NCI-H748 (cell line): ENCODE measurements at regions not wholly inside any gene's neighbourhood (a gene's known extent, or its start where the extent isn't known, plus 50 kb on each side); places are given as distances from the start of the nearest gene placed in this dataset.

Experiments
- DNase-seq: peaks from one replicate; lab custom pipeline; 2025; ENCODE audit not compliant: unreplicated experiment; lab: John Stamatoyannopoulos, UW

GRCh38 chr11:45523760-45524159 is 141.7 kb downstream of the CHST1 start:
- no peak for DNase-seq

- no peak for DNase-seq
These were observed 146.4 kb downstream of the CHST1 start for GRCh38 chr11:45518833-45519535.

GRCh38 chr11:45518141-45518832 is 147.1 kb downstream of the CHST1 start:
- no peak for DNase-seq

- no peak for DNase-seq
These were observed 148.2 kb downstream of the CHST1 start for GRCh38 chr11:45517171-45517770.

DNA sequence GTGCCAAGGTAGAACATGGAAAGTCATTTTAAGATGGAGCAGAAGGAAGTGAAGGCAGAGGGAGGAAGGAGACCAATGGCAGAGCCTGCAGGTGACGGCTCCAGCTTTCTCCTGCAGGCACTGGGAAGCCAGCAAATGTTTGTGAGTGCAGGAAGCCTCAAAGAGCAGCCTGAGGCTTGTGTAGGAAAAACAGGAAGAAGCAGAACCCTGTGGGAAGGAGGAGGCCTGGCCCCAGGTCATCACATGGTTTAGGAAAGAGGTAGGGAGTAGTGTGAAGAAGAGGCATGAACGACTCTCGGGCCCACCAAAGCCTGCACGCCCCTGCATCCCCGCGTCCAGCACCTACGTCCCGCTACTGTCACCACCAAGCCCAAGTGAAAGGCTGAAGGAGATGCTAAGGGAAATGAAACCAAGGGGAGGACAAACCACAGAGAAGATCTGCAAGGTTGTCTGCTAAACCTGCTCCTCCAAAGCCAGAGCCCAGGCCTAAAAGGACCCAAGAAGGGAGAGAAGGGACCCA is 151.5 kb downstream of the CHST1 start:
- DNase-seq = no peak

- DNase-seq = peak; percentile 53
These were observed 152.8 kb downstream of the CHST1 start for GRCh38 chr11:45512471-45513148.

DNA sequence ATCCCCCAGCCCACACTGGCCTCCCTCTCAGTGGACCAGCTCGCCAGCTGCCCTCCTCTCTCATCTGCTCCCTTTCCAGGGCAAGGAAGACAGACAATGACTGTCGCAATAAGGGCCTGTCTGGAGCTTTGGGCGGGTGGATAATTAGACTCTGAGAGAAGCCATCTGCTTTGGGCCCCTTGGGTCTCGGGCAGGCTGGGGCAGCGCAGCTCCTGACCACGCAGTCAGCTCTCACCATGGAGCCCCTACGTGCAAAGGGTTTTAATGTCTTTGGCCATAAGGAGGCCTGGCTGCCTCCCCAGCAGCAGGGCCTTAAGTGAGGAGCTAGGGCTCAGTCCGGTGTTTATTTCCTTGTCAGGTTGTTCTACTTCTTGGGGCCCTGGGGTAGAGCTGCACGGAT is 153.9 kb downstream of the CHST1 start:
- no peak for DNase-seq

GRCh38 chr11:45507916-45508315 is 157.5 kb downstream of the CHST1 start:
- DNase-seq = no peak

DNA sequence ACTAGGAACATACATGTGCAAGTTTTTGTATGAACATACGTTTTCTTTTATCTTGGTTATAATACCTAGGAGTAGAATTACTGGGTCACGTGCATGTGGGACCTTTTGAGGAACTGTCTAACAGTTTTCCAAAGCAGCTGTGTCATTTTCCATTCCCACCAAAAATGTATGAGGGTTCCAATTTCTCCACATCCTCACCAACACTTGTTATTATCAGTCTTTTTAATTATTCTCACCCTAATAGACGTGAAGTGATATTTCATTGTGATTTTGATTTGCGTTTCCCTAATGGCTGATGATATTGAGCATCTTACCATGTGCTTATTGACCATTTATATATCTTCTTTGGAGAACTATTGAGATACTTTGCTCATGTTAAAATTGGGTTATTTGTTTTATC is 162.1 kb downstream of the CHST1 start:
- no peak for DNase-seq

DNA sequence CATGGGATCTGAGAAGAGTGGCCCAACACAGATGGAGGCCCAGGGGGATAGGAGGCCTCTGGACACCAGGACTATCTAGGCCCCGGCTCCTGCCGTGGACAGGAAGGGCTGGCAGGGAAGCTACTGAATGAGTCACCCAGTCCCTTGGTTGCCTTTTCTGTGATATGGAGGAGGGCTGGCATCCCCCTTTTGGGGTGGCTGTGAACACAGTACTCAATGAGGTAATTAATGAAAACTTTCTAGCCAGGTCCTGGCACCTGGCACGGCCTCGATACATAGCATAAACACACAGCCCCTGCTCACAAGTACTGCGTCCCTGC is 163.2 kb downstream of the CHST1 start:
- DNase-seq = no peak

DNA sequence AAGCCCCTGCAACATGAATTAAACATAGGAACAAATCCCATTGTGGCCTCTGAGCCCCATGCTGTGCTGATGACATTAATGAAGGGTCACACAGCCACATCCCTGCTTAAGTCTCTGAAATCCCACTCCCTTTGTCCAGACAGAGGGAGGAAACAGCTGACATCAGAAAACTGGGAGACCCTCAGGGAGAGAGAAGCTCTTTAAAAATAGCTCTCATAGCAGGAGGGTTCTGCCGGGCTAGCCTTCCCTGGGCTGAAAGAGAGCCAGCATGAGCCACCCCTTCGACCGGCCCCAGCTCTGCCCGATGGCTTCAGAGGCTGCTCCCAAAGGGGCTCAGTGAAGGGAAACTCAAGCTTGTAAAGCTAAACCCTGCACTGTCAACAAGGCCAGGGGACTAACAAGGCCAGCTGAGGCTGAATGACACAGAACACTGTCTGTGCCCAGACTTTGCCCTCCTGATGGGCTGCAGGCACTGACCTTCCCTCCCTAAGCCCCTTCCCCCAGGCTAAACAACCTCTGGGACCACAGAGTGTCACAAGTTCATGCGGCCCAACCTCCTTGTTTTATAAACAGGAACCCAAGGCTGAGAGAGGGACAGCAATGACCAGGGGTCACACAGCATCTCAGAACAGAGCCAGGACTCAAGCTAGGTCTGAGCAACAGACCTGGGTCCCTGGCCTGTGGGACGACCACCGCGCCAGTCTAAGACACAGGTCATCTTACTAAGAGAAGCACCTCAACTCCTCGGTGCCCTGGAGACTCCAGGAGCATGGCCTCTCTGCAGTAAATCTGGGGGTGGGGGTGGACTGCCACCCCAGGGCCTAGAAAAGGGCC is 163.8 kb downstream of the CHST1 start:
- no peak for DNase-seq

DNA sequence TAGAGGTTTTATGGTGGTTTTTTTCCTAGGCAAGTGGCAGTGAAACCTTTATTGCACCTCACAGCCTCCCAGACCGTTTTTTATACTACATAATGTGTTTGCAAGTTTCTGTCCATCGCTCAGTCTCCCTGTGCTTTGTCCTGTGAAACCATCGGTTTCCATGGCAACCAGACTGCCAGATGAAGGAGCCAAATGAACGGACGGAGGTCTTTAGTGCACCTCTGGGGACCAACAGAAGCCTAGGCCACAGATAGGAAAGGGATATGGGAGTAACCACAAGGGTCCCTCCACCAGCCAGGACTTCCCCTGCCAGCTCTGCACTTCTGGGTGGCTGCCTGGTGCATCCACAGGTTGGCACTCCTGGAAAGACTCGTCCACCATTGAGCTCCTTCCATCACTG is 165.0 kb downstream of the CHST1 start:
- peak; percentile 35 for DNase-seq

DNA sequence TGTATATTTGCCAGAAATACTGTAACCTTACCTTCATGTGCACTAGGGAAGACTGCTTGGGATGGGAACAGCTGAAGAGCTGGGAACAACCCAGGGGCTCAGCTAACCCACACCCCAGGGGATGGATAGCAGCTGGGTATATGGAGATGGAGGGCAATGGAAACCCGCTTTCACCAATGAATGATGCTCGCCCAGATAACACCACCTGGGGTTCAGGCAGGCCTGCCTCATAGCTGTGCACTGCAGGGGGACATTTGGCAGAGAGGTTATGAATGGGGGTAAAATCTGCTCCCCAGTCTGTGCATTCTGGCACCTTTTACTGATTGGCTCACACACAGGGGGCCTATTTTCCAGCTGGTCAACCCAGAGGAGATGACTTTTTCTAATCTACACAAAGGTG is 170.7 kb downstream of the CHST1 start:
- DNase-seq = no peak

GRCh38 chr11:45489281-45489905 is 176.0 kb downstream of the CHST1 start:
- DNase-seq = peak; percentile 96

DNA sequence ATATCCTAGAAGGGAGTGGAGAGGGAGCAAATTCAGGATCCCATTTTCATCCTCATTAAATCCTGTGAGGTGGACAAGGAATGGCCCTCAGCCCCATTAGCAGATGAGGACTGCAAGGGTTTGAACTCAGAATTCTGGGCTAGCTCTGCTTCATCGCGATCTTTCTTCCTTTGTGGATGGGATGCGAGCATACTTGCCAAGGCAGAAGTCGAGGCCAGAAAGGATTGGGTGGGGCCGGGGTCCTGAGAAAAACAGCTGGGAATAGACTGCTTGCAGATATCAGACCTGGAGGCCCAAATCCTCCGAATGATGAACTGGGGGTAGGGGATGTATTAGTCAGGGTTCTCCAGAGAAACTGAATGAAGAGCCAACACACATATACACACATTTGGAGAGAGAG is 179.0 kb downstream of the CHST1 start:
- no peak for DNase-seq

- DNase-seq = peak; percentile 28
These were observed 180.2 kb downstream of the CHST1 start for GRCh38 chr11:45485070-45485707.

DNA sequence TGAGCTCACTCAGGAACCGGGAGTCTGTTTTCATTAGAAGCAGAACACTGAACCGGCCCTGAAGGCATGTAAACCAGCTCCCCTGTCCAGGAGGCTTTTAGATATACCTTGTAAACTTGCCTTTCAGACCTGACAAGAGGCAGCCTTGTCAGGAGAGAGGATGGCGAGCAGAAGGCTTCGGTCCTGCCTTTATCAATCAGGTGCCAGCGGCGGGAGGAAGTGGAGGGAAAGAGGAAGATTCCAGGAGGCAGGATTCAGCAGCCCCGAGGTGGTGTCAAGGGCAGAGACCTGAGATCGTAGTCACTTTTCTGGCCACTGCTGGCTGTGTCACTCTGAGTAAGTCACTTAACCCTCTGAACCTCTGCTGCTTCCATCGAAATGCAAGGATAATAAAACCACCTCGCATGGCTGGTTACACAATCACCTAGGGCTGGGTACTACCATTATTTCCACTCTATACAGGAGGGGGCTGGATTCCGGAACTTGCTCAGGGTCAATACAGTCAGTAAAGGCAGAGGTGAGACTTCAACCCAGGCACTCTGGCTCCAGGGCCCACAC is 181.0 kb downstream of the CHST1 start:
- no peak for DNase-seq

GRCh38 chr11:45483416-45483815 is 182.0 kb downstream of the CHST1 start:
- DNase-seq = no peak

- no peak for DNase-seq
These were observed 183.1 kb downstream of the CHST1 start for GRCh38 chr11:45482331-45482730.

GRCh38 chr11:45481026-45481425 is 184.4 kb downstream of the CHST1 start:
- DNase-seq = no peak
